GM20000 (cell line): ENCODE measurements at regions not wholly inside any gene's neighbourhood (a gene's known extent, or its start where the extent isn't known, plus 50 kb on each side); places are given as distances from the start of the nearest gene placed in this dataset.

Source experiments
- DNase-seq: peaks from one replicate; pipeline ENCODE4 v3.0.0; 2012; ENCODE audit warnings: low spot score
- TF ChIP-seq, protein P1 (sequence below): IDR thresholded peaks from 2 replicates; pipeline ENCODE4 v1.5.1; 2012; ENCODE audit warnings: mild to moderate bottlenecking, control low read depth; ENCODE audit errors: extremely low read depth, missing control alignments

DNA sequence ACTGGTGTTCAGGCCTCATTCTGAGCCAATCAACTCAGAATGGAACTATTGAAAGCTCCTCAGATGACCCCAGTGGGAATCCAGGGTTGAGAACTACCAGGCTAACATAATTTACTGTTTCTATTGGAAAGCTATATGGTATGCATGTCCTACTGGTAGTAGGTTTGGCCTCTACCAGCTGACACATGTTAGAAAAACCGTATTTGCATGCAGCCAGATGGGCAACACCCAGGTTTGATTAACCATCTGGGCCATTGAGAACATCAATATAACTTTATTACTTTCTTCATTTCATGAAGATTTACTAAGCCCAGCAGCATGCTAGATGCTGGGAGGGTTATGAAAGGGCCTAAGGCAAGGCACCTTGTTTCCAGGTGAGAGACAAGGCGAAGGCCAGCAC, 181.4 kb upstream of the PARP11 start:
- no peak for DNase-seq
- TF ChIP-seq, protein P1, sequence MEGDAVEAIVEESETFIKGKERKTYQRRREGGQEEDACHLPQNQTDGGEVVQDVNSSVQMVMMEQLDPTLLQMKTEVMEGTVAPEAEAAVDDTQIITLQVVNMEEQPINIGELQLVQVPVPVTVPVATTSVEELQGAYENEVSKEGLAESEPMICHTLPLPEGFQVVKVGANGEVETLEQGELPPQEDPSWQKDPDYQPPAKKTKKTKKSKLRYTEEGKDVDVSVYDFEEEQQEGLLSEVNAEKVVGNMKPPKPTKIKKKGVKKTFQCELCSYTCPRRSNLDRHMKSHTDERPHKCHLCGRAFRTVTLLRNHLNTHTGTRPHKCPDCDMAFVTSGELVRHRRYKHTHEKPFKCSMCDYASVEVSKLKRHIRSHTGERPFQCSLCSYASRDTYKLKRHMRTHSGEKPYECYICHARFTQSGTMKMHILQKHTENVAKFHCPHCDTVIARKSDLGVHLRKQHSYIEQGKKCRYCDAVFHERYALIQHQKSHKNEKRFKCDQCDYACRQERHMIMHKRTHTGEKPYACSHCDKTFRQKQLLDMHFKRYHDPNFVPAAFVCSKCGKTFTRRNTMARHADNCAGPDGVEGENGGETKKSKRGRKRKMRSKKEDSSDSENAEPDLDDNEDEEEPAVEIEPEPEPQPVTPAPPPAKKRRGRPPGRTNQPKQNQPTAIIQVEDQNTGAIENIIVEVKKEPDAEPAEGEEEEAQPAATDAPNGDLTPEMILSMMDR = no peak

DNA sequence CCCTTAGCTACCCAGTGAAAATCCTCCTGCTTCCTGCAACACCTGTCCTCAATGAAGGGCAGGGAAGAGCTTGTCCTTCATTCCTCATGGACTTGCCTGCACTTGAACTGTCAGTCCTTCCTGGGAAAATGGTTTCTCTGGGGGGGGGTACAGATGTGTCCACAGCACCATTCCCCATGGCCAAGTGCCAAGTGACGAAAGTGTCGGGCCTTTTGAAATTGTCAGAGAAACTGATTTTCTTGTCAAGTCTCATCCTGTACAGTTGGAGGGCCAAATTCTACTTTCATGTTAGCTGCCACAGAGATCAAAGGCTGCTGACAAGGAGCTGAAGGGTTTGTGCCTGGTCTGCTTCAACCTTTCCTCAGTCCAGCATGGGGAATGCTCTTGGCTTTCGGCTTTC, 179.5 kb upstream of the PARP11 start:
- TF ChIP-seq, protein P1 = no peak
- no peak for DNase-seq

DNA sequence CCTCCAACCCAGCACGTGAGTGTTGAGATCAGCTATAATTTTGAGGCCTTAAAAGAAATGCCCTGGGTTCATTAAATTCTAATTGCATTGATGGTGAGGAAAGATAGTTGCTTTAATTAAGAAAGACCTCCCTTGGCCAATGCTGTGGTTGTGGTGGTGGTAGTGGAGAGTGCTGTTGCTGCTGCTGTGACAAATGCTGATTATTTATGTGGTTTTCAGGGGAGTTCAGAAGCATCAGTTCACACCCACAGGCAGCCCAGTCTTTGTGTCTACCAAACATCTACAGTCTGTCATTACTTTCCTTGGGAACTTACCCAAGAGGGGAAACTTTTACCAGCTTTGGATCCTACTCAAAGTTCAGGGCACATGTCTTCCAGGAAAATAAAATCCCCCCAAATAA, 178.4 kb upstream of the PARP11 start:
- TF ChIP-seq, protein P1 = no peak
- DNase-seq = no peak

DNA sequence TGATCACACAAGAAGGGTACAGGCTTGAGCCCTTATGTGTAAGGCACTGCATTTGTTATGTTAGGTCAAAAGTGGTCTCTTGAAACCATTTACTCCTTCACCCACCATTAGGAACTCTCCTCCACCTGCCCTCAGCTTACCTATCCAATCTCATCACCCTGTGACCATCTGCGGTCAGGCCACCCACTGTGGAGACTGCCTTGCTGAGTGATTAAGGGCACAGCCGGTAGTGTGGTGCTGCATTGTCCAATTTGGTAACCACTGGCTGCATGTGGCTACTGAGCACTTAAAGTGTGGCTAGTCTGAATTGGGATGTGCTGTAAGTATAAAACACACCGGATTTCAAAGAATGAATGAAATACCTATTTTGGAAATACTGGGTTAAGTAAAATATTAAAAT, 177.1 kb upstream of the PARP11 start:
- no peak for DNase-seq
- TF ChIP-seq, protein P1 = no peak

DNA sequence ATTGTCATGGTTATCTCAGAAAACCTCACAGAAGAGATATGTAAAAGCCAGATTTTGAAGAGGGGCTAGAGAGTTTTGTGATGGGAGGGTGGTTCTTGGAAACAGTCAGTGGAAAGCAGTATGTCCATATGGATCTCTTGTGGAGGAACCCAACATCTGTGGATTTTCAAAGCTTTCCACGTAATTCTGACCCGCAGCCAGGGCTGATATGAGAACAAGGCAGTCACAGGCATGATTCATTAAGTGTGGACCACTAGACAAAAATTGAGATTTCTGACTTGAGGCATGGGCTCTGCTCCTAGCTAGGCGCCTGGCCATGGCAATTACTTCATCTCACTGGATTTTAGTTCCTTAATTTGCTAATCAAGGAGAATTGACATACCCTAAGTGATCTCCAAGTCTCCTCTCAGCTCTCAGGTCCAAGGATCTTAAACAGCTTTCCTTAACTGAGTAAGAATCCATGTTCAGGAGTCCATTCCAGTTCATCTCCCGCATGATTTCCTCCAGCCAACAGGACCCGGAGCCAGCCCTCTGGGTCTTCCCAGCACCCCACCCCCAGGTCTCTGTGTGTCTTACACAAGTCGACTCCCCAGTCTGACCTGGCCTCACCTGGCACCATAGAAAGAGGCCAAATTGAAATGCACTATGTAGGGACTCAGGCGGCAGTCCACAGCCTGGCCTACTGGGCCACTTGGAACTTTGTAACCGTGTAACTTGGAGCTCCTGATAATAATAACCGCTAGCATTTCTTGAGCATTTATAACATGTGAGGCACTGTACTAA, 176.3 kb upstream of the PARP11 start:
- TF ChIP-seq, protein P1 = no peak

DNA sequence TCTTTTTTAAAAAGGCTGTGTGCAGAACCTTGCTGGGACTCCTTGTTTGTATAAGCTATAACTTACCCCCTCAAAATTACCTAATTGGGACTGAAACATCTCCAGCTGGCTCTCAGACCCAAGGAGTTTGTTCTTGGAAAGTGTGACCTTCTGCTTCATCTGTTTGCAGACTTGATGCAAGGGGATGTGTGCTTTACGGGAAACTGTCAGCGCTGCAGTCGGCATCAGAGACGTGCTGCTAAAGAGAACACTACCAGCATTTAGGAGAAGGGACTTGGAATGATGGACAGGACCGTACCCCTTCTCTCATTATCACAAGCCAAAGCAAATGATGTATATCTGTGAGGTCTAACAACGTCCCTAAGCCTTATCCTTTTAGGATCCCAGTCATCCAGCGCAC, 174.2 kb upstream of the PARP11 start:
- TF ChIP-seq, protein P1 = no peak
- DNase-seq = no peak

More for the DNA sequence above, 176.3 kb upstream of the PARP11 start:
- DNase-seq = no peak

DNA sequence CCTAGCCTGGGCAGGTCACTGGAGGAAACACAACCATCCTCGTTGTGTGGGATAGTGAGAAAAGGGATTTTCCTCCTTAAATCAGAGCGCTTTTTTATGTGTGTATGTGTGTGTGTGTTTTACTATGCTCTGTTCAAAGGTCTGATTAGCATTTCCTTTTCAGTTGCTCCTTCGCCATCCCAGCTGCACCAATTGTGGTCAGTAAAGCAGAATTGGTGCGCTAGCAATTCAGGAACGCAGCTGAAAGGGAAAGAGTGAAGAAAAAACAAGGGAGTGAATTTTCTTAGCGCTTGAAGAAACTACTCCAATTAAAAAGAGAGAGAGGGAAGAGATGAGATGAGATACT, 173.3 kb upstream of the PARP11 start:
- TF ChIP-seq, protein P1 = no peak
- DNase-seq = no peak
